DMS 273 treated with DMSO at 0.1 percent for 48 hours (cell line): ENCODE measurements at regions not wholly inside any gene's neighbourhood (a gene's known extent, or its start where the extent isn't known, plus 50 kb on each side); places are given as distances from the start of the nearest gene placed in this dataset.
"Not testable (repeated sequence)": the region's sequence is repeated elsewhere in the genome, so short reads cannot be mapped to it uniquely, and the experiment has no call there.

ENCODE experiments used
- DNase-seq: peaks from one replicate; lab custom pipeline; 2025; lab: John Stamatoyannopoulos, UW

GRCh38 chr6:26267083-26267589 lies 97.9 kb upstream of the BTN3A2 start:
- no peak for DNase-seq

GRCh38 chr6:26268659-26269402 lies 96.2 kb upstream of the BTN3A2 start:
- no peak for DNase-seq

- DNase-seq, result no peak
Measured at GRCh38 chr6:26269531-26270485, 95.2 kb upstream of the BTN3A2 start.

GRCh38 chr6:26270486-26270861 lies 94.5 kb upstream of the BTN3A2 start:
- no peak for DNase-seq

- DNase-seq, result no peak
Measured at GRCh38 chr6:26270903-26271667, 93.9 kb upstream of the BTN3A2 start.

- no peak for DNase-seq
Measured at GRCh38 chr6:26271668-26272024, 93.4 kb upstream of the BTN3A2 start.

GRCh38 chr6:26272171-26272637 lies 92.8 kb upstream of the BTN3A2 start:
- no peak for DNase-seq

GRCh38 chr6:26273673-26274588 lies 91.1 kb upstream of the BTN3A2 start:
- no peak for DNase-seq

- no peak for DNase-seq
Measured at GRCh38 chr6:26275663-26276062, 89.3 kb upstream of the BTN3A2 start.

GRCh38 chr6:26276841-26277648 lies 88.0 kb upstream of the BTN3A2 start:
- no peak for DNase-seq

GRCh38 chr6:26278536-26278935 lies 86.5 kb upstream of the BTN3A2 start:
- DNase-seq, result no peak

GRCh38 chr6:26279371-26279770 lies 85.6 kb upstream of the BTN3A2 start:
- DNase-seq, result not testable (repeated sequence)

GRCh38 chr6:26280407-26280806 lies 84.6 kb upstream of the BTN3A2 start:
- DNase-seq, result no peak

- peak; percentile 42 for DNase-seq
Measured at GRCh38 chr6:26284537-26285142, 80.4 kb upstream of the BTN3A2 start.

GRCh38 chr6:26285143-26286134 lies 79.6 kb upstream of the BTN3A2 start:
- peak; percentile 95 for DNase-seq

- peak; percentile 33 for DNase-seq
Measured at GRCh38 chr6:26286168-26286877, 78.7 kb upstream of the BTN3A2 start.

- DNase-seq, result no peak
Measured at GRCh38 chr6:26288155-26288554, 76.8 kb upstream of the BTN3A2 start.

- DNase-seq, result no peak
Measured at GRCh38 chr6:26290941-26291340, 74.1 kb upstream of the BTN3A2 start.
